Ovary (tissue), 3 donors: ENCODE measurements at regions not wholly inside any gene's neighbourhood (a gene's known extent, or its start where the extent isn't known, plus 50 kb on each side); places are given as distances from the start of the nearest gene placed in this dataset.

ENCODE experiments used
- CTCF ChIP-seq, 3 donors: fragments of 450-650 bp in 2 of 3; fragments of 200-600 bp in 1 of 3; IDR thresholded peaks; one replicate each; pipeline versions ENCODE4 v1.5.1 to v1.8.0; 2016 to 2022; ENCODE audit warnings: antibody characterized with exemption in 3 of 3, mild to moderate bottlenecking in 1 of 3
- POLR2A ChIP-seq: fragments of 450-650 bp; IDR thresholded peaks from one replicate; pipeline ENCODE4 v1.6.1; 2017; ENCODE audit warnings: antibody characterized with exemption, mild to moderate bottlenecking, moderate library complexity
- donor health status: DM: no; HTN: no; CAD: no.

- no peak for TF ChIP-seq CTCF (IDR thresholded peaks at IDR 0.05)
- TF ChIP-seq POLR2A, result no peak
Observed at GRCh38 chr12:24099576-24099975, 150.1 kb upstream of the SOX5 start.
